ENCODE measurements at regions not wholly inside any gene's neighbourhood (a gene's known extent, or its start where the extent isn't known, plus 50 kb on each side); places are given as distances from the start of the nearest gene placed in this dataset.
"Not testable (repeated sequence)": the region's sequence is repeated elsewhere in the genome, so short reads cannot be mapped to it uniquely, and the experiment has no call there.

DNA sequence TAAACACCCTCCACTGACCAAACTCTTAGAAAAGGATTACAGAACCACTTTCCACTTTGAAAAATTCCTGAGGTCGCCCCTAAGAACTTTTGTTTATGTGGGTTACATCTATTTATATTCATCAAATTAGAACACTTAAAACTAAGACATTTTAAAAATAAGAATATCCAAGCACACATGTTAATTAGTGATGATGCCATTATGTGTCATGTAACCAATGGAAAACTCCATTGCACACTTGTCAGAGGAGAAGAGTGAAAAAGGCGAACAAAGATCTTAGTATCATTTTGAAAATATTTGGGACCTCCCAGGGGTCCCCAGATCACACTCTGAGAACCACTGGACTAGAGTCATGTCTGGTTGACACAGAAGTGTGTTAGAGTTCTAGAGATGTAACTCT is 882.4 kb upstream of the AMELY start:
- Histone ChIP-seq H3K4me3 (no peak overlapping the region), H3K27me3 (no peaks in the 10 kb centered on the region), H3K9me3 (no peaks in the 10 kb centered on the region), H3K4me1 (no peaks in the 10 kb centered on the region), H3K27ac (no peak overlapping the region), H3K36me3 (no peaks in the 10 kb centered on the region)
- DNase-seq = no peak
- TF ChIP-seq POLR2AphosphoS5 (IDR thresholded peaks at IDR 0.05) = no peak
- TF ChIP-seq, protein P1, sequence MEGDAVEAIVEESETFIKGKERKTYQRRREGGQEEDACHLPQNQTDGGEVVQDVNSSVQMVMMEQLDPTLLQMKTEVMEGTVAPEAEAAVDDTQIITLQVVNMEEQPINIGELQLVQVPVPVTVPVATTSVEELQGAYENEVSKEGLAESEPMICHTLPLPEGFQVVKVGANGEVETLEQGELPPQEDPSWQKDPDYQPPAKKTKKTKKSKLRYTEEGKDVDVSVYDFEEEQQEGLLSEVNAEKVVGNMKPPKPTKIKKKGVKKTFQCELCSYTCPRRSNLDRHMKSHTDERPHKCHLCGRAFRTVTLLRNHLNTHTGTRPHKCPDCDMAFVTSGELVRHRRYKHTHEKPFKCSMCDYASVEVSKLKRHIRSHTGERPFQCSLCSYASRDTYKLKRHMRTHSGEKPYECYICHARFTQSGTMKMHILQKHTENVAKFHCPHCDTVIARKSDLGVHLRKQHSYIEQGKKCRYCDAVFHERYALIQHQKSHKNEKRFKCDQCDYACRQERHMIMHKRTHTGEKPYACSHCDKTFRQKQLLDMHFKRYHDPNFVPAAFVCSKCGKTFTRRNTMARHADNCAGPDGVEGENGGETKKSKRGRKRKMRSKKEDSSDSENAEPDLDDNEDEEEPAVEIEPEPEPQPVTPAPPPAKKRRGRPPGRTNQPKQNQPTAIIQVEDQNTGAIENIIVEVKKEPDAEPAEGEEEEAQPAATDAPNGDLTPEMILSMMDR (IDR thresholded peaks at IDR 0.05) = no peak
- no peak for TF ChIP-seq EP300 (IDR thresholded peaks at IDR 0.05)
- no peak for TF ChIP-seq POLR2A (IDR thresholded peaks at IDR 0.05)
- 85% methylated on average over 2 of the region's 2 CpGs; no CpG with 5 or more reads in 1 of the 2 donors for WGBS, 2 donors
- ATAC-seq (ENCODE audit: low FRiP score in 2 of 2) = no peak

DNA sequence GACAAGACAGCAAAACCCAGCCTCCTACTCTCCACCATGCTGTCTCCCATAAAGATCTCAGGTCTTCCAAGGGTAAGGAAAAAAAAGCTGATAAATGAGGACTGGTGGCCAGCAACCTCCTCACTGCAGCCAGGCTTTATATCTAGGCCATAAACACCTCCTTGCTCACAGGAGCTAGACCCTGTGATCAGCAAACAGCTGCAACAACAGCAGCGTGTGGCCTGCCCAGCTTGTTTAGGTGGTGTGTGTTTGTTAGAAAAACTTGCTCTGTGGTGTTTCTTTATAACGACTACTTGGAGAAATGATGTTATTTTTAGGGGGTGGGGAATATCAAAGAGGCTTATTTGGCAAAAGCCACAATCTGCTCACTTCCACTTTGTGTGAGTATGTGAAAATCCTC is 880.9 kb upstream of the AMELY start:
- no peak for DNase-seq
- no peak for ATAC-seq (ENCODE audit: low FRiP score in 2 of 2)
- no peak overlapping the region for H3K4me3 ChIP-seq
- H3K36me3 ChIP-seq = no peaks in the 10 kb centered on the region
- H3K27ac ChIP-seq = no peak overlapping the region
- no peaks in the 10 kb centered on the region for H3K9me3 ChIP-seq
- no peaks in the 10 kb centered on the region for H3K27me3 ChIP-seq
- no peak for TF ChIP-seq EP300 (IDR thresholded peaks at IDR 0.05)
- TF ChIP-seq POLR2A (IDR thresholded peaks at IDR 0.05) = no peak
- no peak for TF ChIP-seq POLR2AphosphoS5 (IDR thresholded peaks at IDR 0.05)
- TF ChIP-seq, protein P1 (IDR thresholded peaks at IDR 0.05) = no peak
- no peaks in the 10 kb centered on the region for H3K4me1 ChIP-seq
- WGBS, 2 donors = 64% methylated on average over 2 of the region's 2 CpGs; no CpG with 5 or more reads in 1 of the 2 donors

DNA sequence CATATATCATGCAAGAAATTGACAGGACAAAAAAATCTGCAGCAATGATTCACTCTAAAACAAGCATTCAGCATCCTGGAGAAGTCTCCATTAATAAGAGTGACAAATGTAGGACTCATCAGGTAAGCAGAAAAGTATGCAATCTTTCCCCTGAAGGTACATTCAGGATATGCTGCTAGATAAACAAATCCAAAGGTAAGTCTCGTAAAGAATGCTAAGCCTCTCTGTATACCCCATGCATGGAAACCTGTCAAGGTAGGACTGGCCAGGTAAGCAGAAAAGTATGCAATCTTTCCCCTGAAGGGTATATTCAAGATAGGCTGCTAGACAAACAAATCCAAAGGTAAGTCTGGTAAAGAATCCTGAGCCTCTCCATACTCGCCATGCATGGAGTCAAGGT is 869.9 kb upstream of the AMELY start:
- Histone ChIP-seq H3K36me3 (no peaks in the 10 kb centered on the region), H3K4me3 (no peak overlapping the region), H3K4me1 (no peaks in the 10 kb centered on the region), H3K27ac (no peak overlapping the region), H3K27me3 (no peaks in the 10 kb centered on the region), H3K9me3 (no peaks in the 10 kb centered on the region)
- ATAC-seq (ENCODE audit: low FRiP score in 2 of 2) = no peak
- WGBS, 2 donors = 100% methylated on average over 1 of the region's 2 CpGs; no CpG with 5 or more reads in 1 of the 2 donors
- DNase-seq = no peak
- no peak for TF ChIP-seq POLR2AphosphoS5 (IDR thresholded peaks at IDR 0.05)
- TF ChIP-seq, protein P1 (IDR thresholded peaks at IDR 0.05) = no peak
- TF ChIP-seq POLR2A (IDR thresholded peaks at IDR 0.05) = no peak
- TF ChIP-seq EP300 (IDR thresholded peaks at IDR 0.05) = no peak

DNA sequence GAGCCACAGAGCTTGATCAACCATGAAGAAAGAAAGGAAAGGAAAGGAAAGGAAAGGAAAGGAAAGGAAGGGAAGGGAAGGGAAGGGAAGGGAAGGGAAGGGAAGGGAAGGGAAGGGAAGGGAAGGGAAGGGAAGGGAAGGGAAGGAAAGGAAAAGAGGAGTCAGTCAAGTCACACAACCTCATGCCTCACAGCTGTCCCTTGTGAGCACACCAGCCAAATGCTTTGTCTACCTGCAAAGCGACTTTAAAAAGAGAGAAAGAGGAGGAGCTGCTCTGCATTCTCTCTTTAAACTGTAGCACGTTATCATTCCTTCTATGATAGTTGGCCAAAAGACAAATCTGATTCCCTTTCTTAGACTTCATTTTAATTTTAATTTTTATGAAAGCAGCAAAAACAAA is 863.9 kb upstream of the AMELY start:
- WGBS, 2 donors = 87% methylated on average over 2 of the region's 2 CpGs; no CpG with 5 or more reads in 1 of the 2 donors
- not testable (repeated sequence) for H3K27me3 ChIP-seq; H3K4me1 ChIP-seq; H3K9me3 ChIP-seq; H3K36me3 ChIP-seq; DNase-seq; H3K4me3 ChIP-seq; ATAC-seq (ENCODE audit: low FRiP score in 2 of 2); H3K27ac ChIP-seq

DNA sequence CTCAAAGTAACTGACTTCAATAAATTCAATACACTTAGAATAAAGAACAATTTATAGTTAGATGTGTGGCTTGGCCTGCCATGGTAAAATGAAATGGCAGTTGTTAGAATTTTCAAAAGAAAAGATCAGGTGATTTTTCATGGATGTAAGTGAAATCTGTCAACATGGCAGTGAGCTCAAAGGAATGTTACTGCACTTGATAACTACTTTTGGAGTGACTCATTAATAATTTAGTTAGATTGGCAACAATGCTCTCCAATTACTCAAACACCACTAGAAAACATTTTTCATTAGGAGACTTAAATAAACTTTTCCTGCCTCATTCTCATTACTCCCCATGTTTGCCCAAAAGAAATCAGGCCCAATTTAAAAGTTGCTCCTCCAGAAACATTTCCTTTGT is 860.2 kb upstream of the AMELY start:
- no peaks in the 10 kb centered on the region for H3K27me3 ChIP-seq
- ATAC-seq (ENCODE audit: low FRiP score in 2 of 2) (no peak), DNase-seq (no peak)
- H3K27ac ChIP-seq = no peak overlapping the region
- no peaks in the 10 kb centered on the region for H3K36me3 ChIP-seq
- H3K9me3 ChIP-seq = no peaks in the 10 kb centered on the region
- H3K4me1 ChIP-seq = no peaks in the 10 kb centered on the region
- TF ChIP-seq EP300 (IDR thresholded peaks at IDR 0.05) (no peak), POLR2AphosphoS5 (IDR thresholded peaks at IDR 0.05) (no peak), POLR2A (IDR thresholded peaks at IDR 0.05) (no peak)
- TF ChIP-seq, protein P1 (IDR thresholded peaks at IDR 0.05) = no peak
- H3K4me3 ChIP-seq = no peak overlapping the region

Data from upper lobe of left lung (tissue), 6 donors.